ENCODE measurements at regions not wholly inside any gene's neighbourhood (a gene's known extent, or its start where the extent isn't known, plus 50 kb on each side); places are given as distances from the start of the nearest gene placed in this dataset.

GRCh38 chr12:3938042-3938544, 64.9 kb upstream of the PARP11 start:
- Histone ChIP-seq H3K23ac (ENCODE audit: low read length in 2 of 2) (no peak overlapping the region), H3K9ac (ENCODE audit: low read length) (no peak overlapping the region), H2AK5ac (ENCODE audit: low read length, severe bottlenecking) (no peak overlapping the region), H4K8ac (ENCODE audit: low read length) (no peak overlapping the region), H3K27me3 (ENCODE audit: control insufficient read depth in 1 of 2, insufficient read depth in 1 of 2, low read length in 2 of 2) (peaks cover 0 to 11% of the 10 kb centered on the region in 2 experiments), H2BK12ac (ENCODE audit: low read length in 2 of 2) (no peak overlapping the region), H3K18ac (ENCODE audit: low read depth in 1 of 2, low read length in 2 of 2) (no peak overlapping the region), H3K79me1 (replicated peaks; ENCODE audit: low read length, poor library complexity, severe bottlenecking) (no peaks in the 10 kb centered on the region), H3K27ac (ENCODE audit: low read length, poor library complexity, severe bottlenecking) (no peak overlapping the region), H3K36me3 (ENCODE audit: control insufficient read depth in 1 of 2, insufficient read depth in 2 of 2, low read depth in 1 of 2, low read length in 2 of 2) (no peaks in the 10 kb centered on the region), H3K4me1 (ENCODE audit: control insufficient read depth, insufficient read depth, low read depth, low read length) (no peaks in the 10 kb centered on the region), H3K9me3 (ENCODE audit: control insufficient read depth, low read length) (no peaks in the 10 kb centered on the region), H3K4me2 (ENCODE audit: low read length, poor library complexity, severe bottlenecking) (no peak overlapping the region), H3K14ac (ENCODE audit: low read length in 2 of 2) (no peak overlapping the region), H3K4me3 (ENCODE audit: insufficient read depth in 1 of 2, low read depth in 1 of 2, low read length in 2 of 2) (no peak overlapping the region), H2BK15ac (ENCODE audit: low read depth, poor library complexity, severe bottlenecking) (no peak overlapping the region), H4K91ac (ENCODE audit: low read length) (no peak overlapping the region), H2BK5ac (ENCODE audit: low read depth, low read length, poor library complexity, severe bottlenecking) (no peak overlapping the region), H2BK120ac (ENCODE audit: low read depth, low read length) (no peak overlapping the region), H2AFZ (ENCODE audit: low read depth, low read length) (no peak overlapping the region), H3K4ac (ENCODE audit: low read depth in 1 of 2, low read length in 2 of 2) (no peak overlapping the region)
- no peak for DNase-seq
- 70% methylated on average over 2 of the region's 3 CpGs for WGBS

GRCh38 chr12:3935078-3935477, 61.9 kb upstream of the PARP11 start:
- no peak overlapping the region for H4K91ac ChIP-seq (ENCODE audit: low read length)
- peaks cover 5 to 30% of the 10 kb centered on the region in 2 experiments for H3K27me3 ChIP-seq (ENCODE audit: control insufficient read depth in 1 of 2, insufficient read depth in 1 of 2, low read length in 2 of 2)
- H3K27ac ChIP-seq (ENCODE audit: low read length, poor library complexity, severe bottlenecking), result no peak overlapping the region
- no peak overlapping the region for H2BK120ac ChIP-seq (ENCODE audit: low read depth, low read length)
- no peak overlapping the region for H2BK15ac ChIP-seq (ENCODE audit: low read depth, poor library complexity, severe bottlenecking)
- H3K79me1 ChIP-seq (replicated peaks; ENCODE audit: low read length, poor library complexity, severe bottlenecking), result no peaks in the 10 kb centered on the region
- no peaks in the 10 kb centered on the region for H3K4me1 ChIP-seq (ENCODE audit: control insufficient read depth, insufficient read depth, low read depth, low read length)
- H4K8ac ChIP-seq (ENCODE audit: low read length), result no peak overlapping the region
- no peaks in the 10 kb centered on the region for H3K9me3 ChIP-seq (ENCODE audit: control insufficient read depth, low read length)
- no peak overlapping the region for H2BK5ac ChIP-seq (ENCODE audit: low read depth, low read length, poor library complexity, severe bottlenecking)
- H3K23ac ChIP-seq (ENCODE audit: low read length in 2 of 2), result no peak overlapping the region
- H2BK12ac ChIP-seq (ENCODE audit: low read length in 2 of 2), result no peak overlapping the region
- no peak overlapping the region for H3K9ac ChIP-seq (ENCODE audit: low read length)
- 86% methylated on average over 5 of the region's 5 CpGs for WGBS
- H3K4me2 ChIP-seq (ENCODE audit: low read length, poor library complexity, severe bottlenecking), result no peak overlapping the region
- H3K4me3 ChIP-seq (ENCODE audit: insufficient read depth in 1 of 2, low read depth in 1 of 2, low read length in 2 of 2), result no peak overlapping the region
- no peak overlapping the region for H2AK5ac ChIP-seq (ENCODE audit: low read length, severe bottlenecking)
- no peak for DNase-seq
- no peak overlapping the region for H2AFZ ChIP-seq (ENCODE audit: low read depth, low read length)
- no peak overlapping the region for H3K18ac ChIP-seq (ENCODE audit: low read depth in 1 of 2, low read length in 2 of 2)
- H3K4ac ChIP-seq (ENCODE audit: low read depth in 1 of 2, low read length in 2 of 2), result no peak overlapping the region
- H3K14ac ChIP-seq (ENCODE audit: low read length in 2 of 2), result no peak overlapping the region
- no peaks in the 10 kb centered on the region for H3K36me3 ChIP-seq (ENCODE audit: control insufficient read depth in 1 of 2, insufficient read depth in 2 of 2, low read depth in 1 of 2, low read length in 2 of 2)

GRCh38 chr12:3933819-3934192, 60.6 kb upstream of the PARP11 start:
- no peaks in the 10 kb centered on the region for H3K9me3 ChIP-seq (ENCODE audit: control insufficient read depth, low read length)
- no peak overlapping the region for H4K8ac ChIP-seq (ENCODE audit: low read length)
- H3K27ac ChIP-seq (ENCODE audit: low read length, poor library complexity, severe bottlenecking), result no peak overlapping the region
- H3K9ac ChIP-seq (ENCODE audit: low read length), result no peak overlapping the region
- H3K14ac ChIP-seq (ENCODE audit: low read length in 2 of 2), result no peak overlapping the region
- peaks cover 17 to 43% of the 10 kb centered on the region in 2 experiments for H3K27me3 ChIP-seq (ENCODE audit: control insufficient read depth in 1 of 2, insufficient read depth in 1 of 2, low read length in 2 of 2)
- no peak overlapping the region for H2AFZ ChIP-seq (ENCODE audit: low read depth, low read length)
- no peak overlapping the region for H2AK5ac ChIP-seq (ENCODE audit: low read length, severe bottlenecking)
- no peaks in the 10 kb centered on the region for H3K36me3 ChIP-seq (ENCODE audit: control insufficient read depth in 1 of 2, insufficient read depth in 2 of 2, low read depth in 1 of 2, low read length in 2 of 2)
- H3K23ac ChIP-seq (ENCODE audit: low read length in 2 of 2), result no peak overlapping the region
- DNase-seq, result no peak
- H3K4me2 ChIP-seq (ENCODE audit: low read length, poor library complexity, severe bottlenecking), result no peak overlapping the region
- H2BK15ac ChIP-seq (ENCODE audit: low read depth, poor library complexity, severe bottlenecking), result no peak overlapping the region
- no peak overlapping the region for H2BK12ac ChIP-seq (ENCODE audit: low read length in 2 of 2)
- WGBS, result 78% methylated on average over 1 of the region's 1 CpG
- H3K4ac ChIP-seq (ENCODE audit: low read depth in 1 of 2, low read length in 2 of 2), result no peak overlapping the region
- H3K79me1 ChIP-seq (replicated peaks; ENCODE audit: low read length, poor library complexity, severe bottlenecking), result no peaks in the 10 kb centered on the region
- H2BK120ac ChIP-seq (ENCODE audit: low read depth, low read length), result no peak overlapping the region
- no peak overlapping the region for H3K4me3 ChIP-seq (ENCODE audit: insufficient read depth in 1 of 2, low read depth in 1 of 2, low read length in 2 of 2)
- no peak overlapping the region for H3K18ac ChIP-seq (ENCODE audit: low read depth in 1 of 2, low read length in 2 of 2)
- H2BK5ac ChIP-seq (ENCODE audit: low read depth, low read length, poor library complexity, severe bottlenecking), result no peak overlapping the region
- no peaks in the 10 kb centered on the region for H3K4me1 ChIP-seq (ENCODE audit: control insufficient read depth, insufficient read depth, low read depth, low read length)
- H4K91ac ChIP-seq (ENCODE audit: low read length), result no peak overlapping the region

- WGBS, result 88% methylated on average over 7 of the region's 9 CpGs
- Histone ChIP-seq H3K36me3 (ENCODE audit: control insufficient read depth in 1 of 2, insufficient read depth in 2 of 2, low read depth in 1 of 2, low read length in 2 of 2) (no peaks in the 10 kb centered on the region), H2BK120ac (ENCODE audit: low read depth, low read length) (no peak overlapping the region), H2AK5ac (ENCODE audit: low read length, severe bottlenecking) (no peak overlapping the region), H3K4me2 (ENCODE audit: low read length, poor library complexity, severe bottlenecking) (no peak overlapping the region), H3K79me1 (replicated peaks; ENCODE audit: low read length, poor library complexity, severe bottlenecking) (no peaks in the 10 kb centered on the region), H4K91ac (ENCODE audit: low read length) (no peak overlapping the region), H3K23ac (ENCODE audit: low read length in 2 of 2) (no peak overlapping the region), H4K8ac (ENCODE audit: low read length) (no peak overlapping the region), H3K4me1 (ENCODE audit: control insufficient read depth, insufficient read depth, low read depth, low read length) (no peaks in the 10 kb centered on the region), H3K27ac (ENCODE audit: low read length, poor library complexity, severe bottlenecking) (no peak overlapping the region), H2BK5ac (ENCODE audit: low read depth, low read length, poor library complexity, severe bottlenecking) (no peak overlapping the region), H3K4me3 (ENCODE audit: insufficient read depth in 1 of 2, low read depth in 1 of 2, low read length in 2 of 2) (no peak overlapping the region), H3K4ac (ENCODE audit: low read depth in 1 of 2, low read length in 2 of 2) (no peak overlapping the region), H3K9me3 (ENCODE audit: control insufficient read depth, low read length) (no peaks in the 10 kb centered on the region), H3K9ac (ENCODE audit: low read length) (no peak overlapping the region), H2BK15ac (ENCODE audit: low read depth, poor library complexity, severe bottlenecking) (no peak overlapping the region), H3K18ac (ENCODE audit: low read depth in 1 of 2, low read length in 2 of 2) (no peak overlapping the region), H3K14ac (ENCODE audit: low read length in 2 of 2) (no peak overlapping the region), H2AFZ (ENCODE audit: low read depth, low read length) (no peak overlapping the region), H3K27me3 (ENCODE audit: control insufficient read depth in 1 of 2, insufficient read depth in 1 of 2, low read length in 2 of 2) (peaks cover 23 to 48% of the 10 kb centered on the region in 2 experiments), H2BK12ac (ENCODE audit: low read length in 2 of 2) (no peak overlapping the region)
- no peak for DNase-seq
These were observed 60.0 kb upstream of the PARP11 start for GRCh38 chr12:3933074-3933818.

Measured in mesenchymal stem cell (in vitro differentiated cells and primary cell).